ENCODE measurements at regions not wholly inside any gene's neighbourhood (a gene's known extent, or its start where the extent isn't known, plus 50 kb on each side); places are given as distances from the start of the nearest gene placed in this dataset.

- TF ChIP-seq EP300 (IDR thresholded peaks at IDR 0.05; ENCODE audit: borderline replicate concordance in 1 of 2, low read depth in 1 of 2, low read length in 1 of 2) (no peak), RAD21 (IDR thresholded peaks at IDR 0.05; ENCODE audit: low read length) (no peak), CTCF (IDR thresholded peaks at IDR 0.05) (no peak), NFIC (IDR thresholded peaks at IDR 0.05; ENCODE audit: borderline replicate concordance) (no peak), GABPA (IDR thresholded peaks at IDR 0.05; ENCODE audit: low read depth) (no peak), SIN3A (IDR thresholded peaks at IDR 0.05; ENCODE audit: borderline replicate concordance, low read depth, low read length) (no peak), PBX3 (IDR thresholded peaks at IDR 0.05) (no peak)
- TF ChIP-seq, protein P1, sequence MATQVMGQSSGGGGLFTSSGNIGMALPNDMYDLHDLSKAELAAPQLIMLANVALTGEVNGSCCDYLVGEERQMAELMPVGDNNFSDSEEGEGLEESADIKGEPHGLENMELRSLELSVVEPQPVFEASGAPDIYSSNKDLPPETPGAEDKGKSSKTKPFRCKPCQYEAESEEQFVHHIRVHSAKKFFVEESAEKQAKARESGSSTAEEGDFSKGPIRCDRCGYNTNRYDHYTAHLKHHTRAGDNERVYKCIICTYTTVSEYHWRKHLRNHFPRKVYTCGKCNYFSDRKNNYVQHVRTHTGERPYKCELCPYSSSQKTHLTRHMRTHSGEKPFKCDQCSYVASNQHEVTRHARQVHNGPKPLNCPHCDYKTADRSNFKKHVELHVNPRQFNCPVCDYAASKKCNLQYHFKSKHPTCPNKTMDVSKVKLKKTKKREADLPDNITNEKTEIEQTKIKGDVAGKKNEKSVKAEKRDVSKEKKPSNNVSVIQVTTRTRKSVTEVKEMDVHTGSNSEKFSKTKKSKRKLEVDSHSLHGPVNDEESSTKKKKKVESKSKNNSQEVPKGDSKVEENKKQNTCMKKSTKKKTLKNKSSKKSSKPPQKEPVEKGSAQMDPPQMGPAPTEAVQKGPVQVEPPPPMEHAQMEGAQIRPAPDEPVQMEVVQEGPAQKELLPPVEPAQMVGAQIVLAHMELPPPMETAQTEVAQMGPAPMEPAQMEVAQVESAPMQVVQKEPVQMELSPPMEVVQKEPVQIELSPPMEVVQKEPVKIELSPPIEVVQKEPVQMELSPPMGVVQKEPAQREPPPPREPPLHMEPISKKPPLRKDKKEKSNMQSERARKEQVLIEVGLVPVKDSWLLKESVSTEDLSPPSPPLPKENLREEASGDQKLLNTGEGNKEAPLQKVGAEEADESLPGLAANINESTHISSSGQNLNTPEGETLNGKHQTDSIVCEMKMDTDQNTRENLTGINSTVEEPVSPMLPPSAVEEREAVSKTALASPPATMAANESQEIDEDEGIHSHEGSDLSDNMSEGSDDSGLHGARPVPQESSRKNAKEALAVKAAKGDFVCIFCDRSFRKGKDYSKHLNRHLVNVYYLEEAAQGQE (IDR thresholded peaks at IDR 0.05; ENCODE audit: low read depth, low read length), result no peak
These were observed 405.8 kb upstream of the FKBP1C start for GRCh38 chr6:62805431-62805830.
